Activated T-cell treated with anti-CD3 and anti-CD28 coated beads, Interleukin-2, amount 50 U/mL, for 48 hours (primary cell): ENCODE measurements at regions not wholly inside any gene's neighbourhood (a gene's known extent, or its start where the extent isn't known, plus 50 kb on each side); places are given as distances from the start of the nearest gene placed in this dataset.

ENCODE experiments used
- DNase-seq, 2 experiments: peaks; one replicate each; pipeline ENCODE4 v3.0.0-alpha.2; 2020

- no peak for DNase-seq
These were observed 67.4 kb upstream of the ARHGAP24 start for GRCh38 chr4:85407546-85407945.

- DNase-seq, result no peak
These were observed 66.6 kb upstream of the ARHGAP24 start for GRCh38 chr4:85408301-85408700.

- no peak for DNase-seq
These were observed 65.7 kb upstream of the ARHGAP24 start for GRCh38 chr4:85409251-85409650.

- DNase-seq, result no peak
These were observed 63.6 kb upstream of the ARHGAP24 start for GRCh38 chr4:85411386-85411785.

GRCh38 chr4:85414972-85415371 is 60.0 kb upstream of the ARHGAP24 start:
- no peak for DNase-seq

- no peak for DNase-seq
These were observed 58.9 kb upstream of the ARHGAP24 start for GRCh38 chr4:85416094-85416493.

GRCh38 chr4:85419103-85419502 is 55.8 kb upstream of the ARHGAP24 start:
- DNase-seq, result no peak

GRCh38 chr4:85420831-85421230 is 54.1 kb upstream of the ARHGAP24 start:
- no peak for DNase-seq

- no peak for DNase-seq
These were observed 51.5 kb upstream of the ARHGAP24 start for GRCh38 chr4:85423431-85423830.
